Upper lobe of left lung (tissue), 6 donors: ENCODE measurements at regions not wholly inside any gene's neighbourhood (a gene's known extent, or its start where the extent isn't known, plus 50 kb on each side); places are given as distances from the start of the nearest gene placed in this dataset.
"Not testable (repeated sequence)": the region's sequence is repeated elsewhere in the genome, so short reads cannot be mapped to it uniquely, and the experiment has no call there.

Experiments used
- ATAC-seq, 2 donors: fragments of 200-7000 bp; cut with Tn5 transposase; one replicate each; pipeline ENCODE4 v1.9.1; 2022; ENCODE audit warnings: mild to moderate bottlenecking in 2 of 2, moderate library complexity in 2 of 2; ENCODE audit not compliant: low FRiP score in 2 of 2
- DNase-seq, 2 donors: peaks; one replicate each; pipeline ENCODE4 v3.0.0-alpha.2; 2019 to 2020
- H3K27ac ChIP-seq, 4 donors: fragments of 200-600 bp; sonication (generic); one replicate each; pipeline ENCODE4 v1.5.1; 2016 to 2019
- H3K27me3 ChIP-seq, 4 donors: fragments of 200-600 bp; sonication (generic); one replicate each; pipeline ENCODE4 v1.5.1; 2017 to 2019
- H3K36me3 ChIP-seq, 4 donors: fragments of 200-600 bp; sonication (generic); one replicate each; pipeline ENCODE4 v1.5.1; 2016 to 2019
- H3K4me1 ChIP-seq, 4 donors: fragments of 200-600 bp; sonication (generic); one replicate each; pipeline ENCODE4 v1.5.1; 2018 to 2019
- H3K4me3 ChIP-seq, 4 donors: fragments of 200-600 bp; sonication (generic); one replicate each; pipeline ENCODE4 v1.5.1; 2017 to 2019; ENCODE audit warnings: mild to moderate bottlenecking in 2 of 4, moderate library complexity in 1 of 4
- H3K9me3 ChIP-seq, 4 donors: fragments of 200-600 bp; sonication (generic); one replicate each; pipeline ENCODE4 v1.5.1; 2018 to 2019
- EP300 ChIP-seq, 4 donors: sonication (generic); formaldehyde crosslinking; IDR thresholded peaks; one replicate each; pipeline ENCODE4 v1.5.1; 2017; ENCODE audit warnings: antibody characterized with exemption in 4 of 4, control low read depth in 2 of 4
- POLR2A ChIP-seq, 4 donors: fragments of 450-650 bp; IDR thresholded peaks; one replicate each; pipeline ENCODE4 v1.5.1; 2016 to 2017; ENCODE audit warnings: antibody characterized with exemption in 4 of 4, mild to moderate bottlenecking in 2 of 4
- POLR2AphosphoS5 ChIP-seq, 2 donors: sonication (generic); formaldehyde crosslinking; IDR thresholded peaks; one replicate each; pipeline ENCODE4 v1.5.1; 2017; ENCODE audit warnings: antibody characterized with exemption in 2 of 2
- WGBS, 2 donors: methylation state at CpG; one replicate each; pipeline ENCODE4 v1.1.5; 2017 to 2018; 5-methylcytosine and 5-hydroxymethylcytosine counted together
- TF ChIP-seq, protein P1 (sequence below), 6 experiments: fragments of 450-650 bp in 4 of 6; fragments of 200-600 bp in 2 of 6; sonication (generic) in 2 of 6; IDR thresholded peaks; one replicate each; pipeline ENCODE4 v1.5.1; 2016 to 2019; ENCODE audit warnings: antibody characterized with exemption in 6 of 6
- donor health status: DM: no; HTN: no; CAD: no; lungs with moderate emphysema.
- donor health status: DM: no; HTN: yes; CAD: no; lungs with severe emphysema.

DNA sequence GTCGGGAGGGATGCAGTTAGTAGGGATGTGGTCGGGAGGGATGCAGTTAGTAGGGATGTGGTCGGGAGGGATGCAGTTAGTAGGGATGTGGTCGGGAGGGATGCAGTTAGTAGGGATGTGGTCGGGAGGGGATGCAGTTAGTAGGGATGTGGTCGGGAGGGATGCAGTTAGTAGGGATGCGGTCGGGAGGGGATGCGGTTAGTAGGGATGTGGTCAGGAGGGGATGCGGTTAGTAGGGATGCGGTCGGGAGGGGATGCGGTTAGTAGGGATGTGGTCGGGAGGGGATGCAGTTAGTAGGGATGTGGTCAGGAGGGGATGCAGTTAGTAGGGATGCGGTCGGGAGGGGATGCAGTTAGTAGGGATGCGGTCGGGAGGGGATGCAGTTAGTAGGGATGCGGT, 96.2 kb downstream of the BDH1 start:
- peaks cover 0 to 15% (median 6%) of the 10 kb centered on the region in 4 donors for H3K4me1 ChIP-seq
- WGBS, 2 donors = 57 to 58% methylated on average over 15 to 18 of the region's 19 CpGs
- not testable (repeated sequence) for H3K27me3 ChIP-seq, H3K27ac ChIP-seq, ATAC-seq, DNase-seq, H3K9me3 ChIP-seq, H3K4me3 ChIP-seq, H3K36me3 ChIP-seq

DNA sequence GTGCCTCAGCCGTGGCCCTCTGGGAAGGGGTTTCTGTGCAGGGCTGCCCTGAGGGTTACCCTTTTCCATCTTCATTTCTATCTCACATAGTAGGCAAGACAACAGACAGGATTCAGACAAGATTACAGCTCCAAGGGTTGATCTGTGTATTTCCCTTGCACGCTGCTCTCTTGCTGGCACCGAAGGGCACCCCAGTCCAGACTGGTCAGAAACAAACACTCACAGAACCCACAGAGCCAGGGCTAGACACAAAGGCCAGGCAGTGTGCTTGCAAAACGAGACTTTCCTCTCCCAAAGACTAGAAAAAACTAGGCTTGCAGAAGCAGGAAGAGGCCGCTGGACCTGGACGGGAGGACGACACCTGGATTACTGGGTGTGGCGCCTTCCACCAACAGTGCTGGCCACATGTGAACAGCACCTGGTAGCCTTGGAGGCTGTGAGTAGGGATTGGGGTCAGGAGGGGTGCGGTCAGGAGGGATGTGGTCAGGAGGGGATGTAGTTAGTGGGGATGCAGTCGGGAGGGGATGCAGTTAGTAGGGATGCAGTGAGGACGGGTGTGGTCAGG, 96.8 kb downstream of the BDH1 start:
- DNase-seq = no peak
- H3K9me3 ChIP-seq = no peaks in the 10 kb centered on the region
- TF ChIP-seq EP300 (IDR thresholded peaks at IDR 0.05) = no peak
- no peak for TF ChIP-seq POLR2AphosphoS5 (IDR thresholded peaks at IDR 0.05)
- TF ChIP-seq, protein P1, sequence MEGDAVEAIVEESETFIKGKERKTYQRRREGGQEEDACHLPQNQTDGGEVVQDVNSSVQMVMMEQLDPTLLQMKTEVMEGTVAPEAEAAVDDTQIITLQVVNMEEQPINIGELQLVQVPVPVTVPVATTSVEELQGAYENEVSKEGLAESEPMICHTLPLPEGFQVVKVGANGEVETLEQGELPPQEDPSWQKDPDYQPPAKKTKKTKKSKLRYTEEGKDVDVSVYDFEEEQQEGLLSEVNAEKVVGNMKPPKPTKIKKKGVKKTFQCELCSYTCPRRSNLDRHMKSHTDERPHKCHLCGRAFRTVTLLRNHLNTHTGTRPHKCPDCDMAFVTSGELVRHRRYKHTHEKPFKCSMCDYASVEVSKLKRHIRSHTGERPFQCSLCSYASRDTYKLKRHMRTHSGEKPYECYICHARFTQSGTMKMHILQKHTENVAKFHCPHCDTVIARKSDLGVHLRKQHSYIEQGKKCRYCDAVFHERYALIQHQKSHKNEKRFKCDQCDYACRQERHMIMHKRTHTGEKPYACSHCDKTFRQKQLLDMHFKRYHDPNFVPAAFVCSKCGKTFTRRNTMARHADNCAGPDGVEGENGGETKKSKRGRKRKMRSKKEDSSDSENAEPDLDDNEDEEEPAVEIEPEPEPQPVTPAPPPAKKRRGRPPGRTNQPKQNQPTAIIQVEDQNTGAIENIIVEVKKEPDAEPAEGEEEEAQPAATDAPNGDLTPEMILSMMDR (IDR thresholded peaks at IDR 0.05) = no peak
- TF ChIP-seq POLR2A (IDR thresholded peaks at IDR 0.05) = no peak
- H3K27ac ChIP-seq = peak overlapping the region in 1 of 4 donors; percentile 3
- ATAC-seq = no peak
- no peaks in the 10 kb centered on the region for H3K36me3 ChIP-seq
- peak overlapping the region in 1 of 4 donors; percentile 8 for H3K4me3 ChIP-seq
- 75 to 85% methylated on average over 10 of the region's 11 CpGs for WGBS, 2 donors
- H3K4me1 ChIP-seq = peaks cover 0 to 15% (median 6%) of the 10 kb centered on the region in 4 donors
- no peaks in the 10 kb centered on the region for H3K27me3 ChIP-seq

DNA sequence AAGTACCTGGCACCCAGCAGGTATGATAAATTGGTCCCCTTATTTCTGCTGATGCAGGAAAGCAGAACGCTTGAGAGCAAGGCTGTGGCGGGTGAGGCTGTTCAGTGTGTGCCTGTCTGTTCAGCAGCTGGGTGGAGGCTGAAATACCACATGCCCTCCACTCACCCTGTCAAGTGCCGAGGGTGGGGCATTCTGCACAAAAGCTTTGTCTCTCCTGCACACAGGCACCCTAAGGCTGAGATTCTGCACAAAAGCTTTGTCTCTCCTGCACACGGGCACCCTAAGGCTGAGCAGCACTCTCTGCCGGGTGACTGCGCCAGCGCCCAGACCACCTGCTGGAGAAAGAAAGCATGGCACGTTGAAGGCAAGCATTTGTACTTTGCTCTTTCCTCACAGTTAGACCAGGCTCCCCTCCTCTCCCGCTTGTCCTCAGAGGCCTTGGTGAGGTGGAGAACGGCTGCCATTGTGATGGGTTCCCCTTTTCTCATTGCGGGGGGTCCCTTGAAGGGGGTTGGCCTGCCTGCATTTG, 97.5 kb downstream of the BDH1 start:
- no peaks in the 10 kb centered on the region for H3K27me3 ChIP-seq
- peak overlapping the region in 1 of 4 donors; percentile 8 for H3K4me3 ChIP-seq
- H3K4me1 ChIP-seq = peaks cover 0 to 15% (median 6%) of the 10 kb centered on the region in 4 donors
- no peaks in the 10 kb centered on the region for H3K36me3 ChIP-seq
- WGBS, 2 donors = 47 to 57% methylated on average over 7 to 11 of the region's 11 CpGs
- TF ChIP-seq, protein P1 (IDR thresholded peaks at IDR 0.05) = peak in 4 of 6 experiments; percentile 16 to 73 (median 28)
- TF ChIP-seq EP300 (IDR thresholded peaks at IDR 0.05) (no peak), POLR2A (IDR thresholded peaks at IDR 0.05) (no peak), POLR2AphosphoS5 (IDR thresholded peaks at IDR 0.05) (no peak)
- H3K9me3 ChIP-seq = no peaks in the 10 kb centered on the region
- peak overlapping the region in 1 of 4 donors; percentile 3 for H3K27ac ChIP-seq
- DNase-seq = peak in 1 of 2 donors; percentile 69
- ATAC-seq = peak; percentile 7 to 54

DNA sequence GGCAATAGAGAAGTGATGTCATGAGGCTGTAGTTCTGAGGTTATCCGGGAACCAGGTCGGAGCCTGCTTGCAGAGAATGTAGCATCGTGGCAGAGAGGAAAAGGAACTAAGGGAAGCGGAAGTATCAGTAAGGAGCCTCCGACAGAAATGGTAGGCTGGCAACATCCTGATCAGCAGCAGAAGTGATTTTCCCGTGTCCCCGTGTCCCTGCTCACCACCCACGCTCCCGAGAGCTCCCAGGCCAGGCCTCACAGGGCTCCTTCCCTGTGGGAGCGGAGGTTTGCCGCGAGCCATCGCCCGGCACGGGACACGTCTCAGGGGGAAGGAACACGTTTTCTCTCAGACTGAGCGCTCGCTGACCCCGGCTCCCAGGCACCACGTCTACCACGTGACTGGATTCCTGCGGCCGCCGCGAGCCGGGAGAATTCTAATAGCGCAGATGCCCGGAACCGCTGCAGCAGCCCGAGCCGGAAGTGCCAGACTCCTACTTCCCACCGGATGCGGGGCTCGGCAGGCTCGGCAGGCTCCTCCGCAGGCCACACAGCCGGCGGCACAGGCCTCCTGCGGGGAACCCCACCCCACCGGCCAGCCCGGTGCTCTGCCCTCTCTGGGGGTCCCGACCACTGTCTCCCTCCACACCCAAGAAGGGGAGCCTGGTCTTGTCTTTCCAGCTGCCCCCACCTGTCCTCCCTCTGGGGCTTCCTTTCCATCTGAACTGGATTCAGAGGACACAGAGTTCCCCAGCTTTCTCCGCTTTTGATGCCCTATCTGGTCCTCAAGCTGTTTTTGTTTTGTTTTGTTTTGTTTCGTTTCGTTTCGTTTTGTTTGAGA, 99.3 kb downstream of the BDH1 start:
- H3K27ac ChIP-seq = peak overlapping the region; percentile 76 to 85 (median 80)
- H3K36me3 ChIP-seq = no peaks in the 10 kb centered on the region
- DNase-seq (peak; percentile 88 to 94), ATAC-seq (peak; percentile 85 to 97)
- 11 to 12% methylated on average over 21 to 26 of the region's 47 CpGs for WGBS, 2 donors
- peak overlapping the region; percentile 33 to 66 (median 47) for H3K4me3 ChIP-seq
- TF ChIP-seq, protein P1 (IDR thresholded peaks at IDR 0.05) = peak in 1 of 6 experiments; percentile 13
- no peak for TF ChIP-seq EP300 (IDR thresholded peaks at IDR 0.05)
- peak; percentile 60 to 68 for TF ChIP-seq POLR2AphosphoS5 (IDR thresholded peaks at IDR 0.05)
- peak in 2 of 4 donors; percentile 43 to 50 for TF ChIP-seq POLR2A (IDR thresholded peaks at IDR 0.05)
- no peaks in the 10 kb centered on the region for H3K27me3 ChIP-seq
- peaks cover 0 to 15% (median 6%) of the 10 kb centered on the region in 4 donors for H3K4me1 ChIP-seq
- H3K9me3 ChIP-seq = no peaks in the 10 kb centered on the region

DNA sequence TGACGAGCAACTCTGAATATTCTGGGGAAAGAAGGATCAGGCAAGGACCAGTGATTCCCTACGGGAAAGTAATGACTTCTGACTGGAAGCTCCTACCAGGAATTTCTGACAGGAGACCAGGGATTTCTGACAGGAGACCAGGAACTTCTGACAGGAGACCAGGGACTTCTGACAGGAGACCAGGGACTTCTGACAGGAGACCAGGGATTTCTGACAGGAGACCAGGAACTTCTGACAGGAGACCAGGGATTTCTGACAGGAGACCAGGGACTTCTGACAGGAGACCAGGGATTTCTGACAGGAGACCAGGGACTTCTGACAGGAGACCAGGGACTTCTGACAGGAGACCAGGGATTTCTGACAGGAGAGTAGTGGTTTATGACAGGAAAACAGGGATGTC, 100.9 kb downstream of the BDH1 start:
- H3K4me1 ChIP-seq = peaks cover 0 to 15% (median 6%) of the 10 kb centered on the region in 4 donors
- H3K9me3 ChIP-seq, H3K27me3 ChIP-seq, ATAC-seq, H3K4me3 ChIP-seq, H3K36me3 ChIP-seq, H3K27ac ChIP-seq, DNase-seq: not testable (repeated sequence)
- whole genome bisulfite sequencing, 2 donors = 74 to 75% methylated on average over 2 of the region's 2 CpGs
